Mammary epithelial cell (primary cell): ENCODE measurements at regions not wholly inside any gene's neighbourhood (a gene's known extent, or its start where the extent isn't known, plus 50 kb on each side); places are given as distances from the start of the nearest gene placed in this dataset.

Experiments
- CTCF ChIP-seq, 2 donors: IDR thresholded peaks in 1 of 2; conservative IDR thresholded peaks in 1 of 2; 2 replicates each; pipeline ENCODE4 v1.5.1; 2011 to 2012; ENCODE audit warnings: inconsistent platforms in 2 of 2, low read length in 2 of 2, mild to moderate bottlenecking in 2 of 2, control low read depth in 1 of 2, low read depth in 1 of 2; ENCODE audit not compliant: insufficient read depth in 1 of 2; ENCODE audit errors: extremely low read depth in 1 of 2
- EZH2 ChIP-seq: IDR thresholded peaks from 2 replicates; pipeline ENCODE4 v1.6.1; 2012; ENCODE audit warnings: low read length, inconsistent platforms, borderline replicate concordance

GRCh38 chr2:193946806-193947205 is 1710.2 kb upstream of the SLC39A10 start:
- TF ChIP-seq CTCF (conservative IDR thresholded peaks at IDR 0.05 in 1 of 2, IDR thresholded peaks at IDR 0.05 in 1 of 2; ENCODE audit: extremely low read depth in 1 of 2, insufficient read depth in 1 of 2, low read depth in 1 of 2, low read length in 2 of 2) (no peak), EZH2 (no peak)
